Activated CD4-positive, alpha-beta T cell treated with anti-CD3 and anti-CD28 coated beads for 1 hour (primary cell): ENCODE measurements at regions not wholly inside any gene's neighbourhood (a gene's known extent, or its start where the extent isn't known, plus 50 kb on each side); places are given as distances from the start of the nearest gene placed in this dataset.
"Not testable (repeated sequence)": the region's sequence is repeated elsewhere in the genome, so short reads cannot be mapped to it uniquely, and the experiment has no call there.

Experiments
- DNase-seq: peaks from one replicate; pipeline ENCODE4 v3.0.0-alpha.2; 2020

DNA sequence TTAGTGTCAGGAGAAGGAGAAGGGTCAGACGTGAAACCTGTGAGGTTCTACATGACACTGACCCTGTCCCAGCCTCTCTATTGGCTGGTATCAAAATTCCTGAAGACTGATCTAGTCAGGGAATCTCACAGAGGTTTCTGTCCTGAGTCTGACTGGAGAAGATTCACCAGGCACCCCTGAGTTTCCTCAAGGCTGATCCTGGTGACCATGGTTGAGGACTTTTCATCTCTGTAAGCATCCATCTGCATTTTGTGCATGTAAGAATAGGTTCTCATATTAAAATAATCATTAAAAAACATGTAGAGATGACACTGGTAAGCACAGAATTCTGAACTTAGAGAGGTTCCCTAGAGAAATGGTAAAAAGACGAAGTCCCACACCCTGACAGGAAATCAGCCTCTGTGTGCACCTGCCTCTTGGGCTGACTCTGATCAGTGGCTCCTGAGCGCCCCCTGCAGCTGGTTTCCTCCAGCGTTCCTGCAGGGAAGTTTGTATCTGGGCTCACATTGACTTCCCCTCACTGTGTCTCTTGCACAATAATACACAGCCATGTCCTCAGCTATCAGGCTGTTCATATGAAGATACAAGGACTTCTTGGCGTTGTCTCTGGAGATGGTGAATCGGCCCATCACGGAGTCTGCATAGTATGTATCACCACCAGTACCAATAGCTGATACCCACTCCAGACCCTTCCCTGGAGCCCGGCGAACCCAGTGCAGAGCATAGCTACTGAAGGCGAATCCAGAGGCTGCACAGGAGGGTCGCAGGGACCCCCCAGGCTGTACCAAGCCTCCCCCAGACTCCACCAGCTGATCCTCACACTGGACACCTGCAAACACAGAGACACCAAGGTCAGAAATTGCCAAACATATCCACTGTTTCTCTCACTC lies 991.9 kb downstream of the TMEM121 start:
- peak; percentile 76 for DNase-seq

DNA sequence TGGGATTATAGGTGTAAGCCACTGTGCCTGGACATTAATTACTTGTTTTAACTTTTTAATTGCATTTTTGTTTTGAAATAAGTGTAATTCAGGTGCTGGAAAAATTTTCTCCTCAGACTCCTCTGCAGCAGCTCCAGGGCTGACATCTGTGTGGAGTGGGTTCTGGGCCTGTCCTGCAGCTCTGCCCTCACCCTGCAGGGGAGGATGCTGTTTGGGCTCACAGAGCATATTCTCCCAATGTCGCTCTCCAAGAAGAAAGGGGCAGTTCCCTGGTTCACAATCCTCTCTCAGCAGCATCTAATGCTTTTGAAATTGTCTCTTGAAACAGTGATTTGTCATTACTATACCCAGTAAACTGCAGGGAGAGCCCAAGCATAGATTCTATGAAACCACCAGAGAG lies 995.7 kb downstream of the TMEM121 start:
- not testable (repeated sequence) for DNase-seq

DNA sequence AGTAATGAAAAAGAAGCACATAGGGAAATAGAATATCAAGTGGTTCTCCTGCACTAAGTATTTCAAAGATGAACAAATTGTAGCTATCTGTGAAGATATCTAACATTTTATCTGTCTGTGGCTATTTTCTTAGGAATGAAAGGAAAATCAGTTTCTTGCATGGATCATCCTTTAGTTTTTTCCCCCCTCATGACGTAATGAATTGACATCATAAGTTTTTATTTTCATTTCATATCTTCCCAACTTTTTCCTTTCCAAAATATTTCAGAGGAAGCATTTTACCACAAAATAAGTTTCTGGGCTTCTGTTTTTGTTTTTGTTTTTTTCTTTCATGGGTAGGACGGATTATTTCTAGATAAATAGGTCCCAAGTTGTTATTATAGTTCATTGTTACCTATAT lies 996.6 kb downstream of the TMEM121 start:
- DNase-seq: no peak

- no peak for DNase-seq
Observed at GRCh38 chr14:106528717-106529116, 1002.3 kb downstream of the TMEM121 start.

- no peak for DNase-seq
Observed at GRCh38 chr14:106530031-106530422, 1003.6 kb downstream of the TMEM121 start.

DNA sequence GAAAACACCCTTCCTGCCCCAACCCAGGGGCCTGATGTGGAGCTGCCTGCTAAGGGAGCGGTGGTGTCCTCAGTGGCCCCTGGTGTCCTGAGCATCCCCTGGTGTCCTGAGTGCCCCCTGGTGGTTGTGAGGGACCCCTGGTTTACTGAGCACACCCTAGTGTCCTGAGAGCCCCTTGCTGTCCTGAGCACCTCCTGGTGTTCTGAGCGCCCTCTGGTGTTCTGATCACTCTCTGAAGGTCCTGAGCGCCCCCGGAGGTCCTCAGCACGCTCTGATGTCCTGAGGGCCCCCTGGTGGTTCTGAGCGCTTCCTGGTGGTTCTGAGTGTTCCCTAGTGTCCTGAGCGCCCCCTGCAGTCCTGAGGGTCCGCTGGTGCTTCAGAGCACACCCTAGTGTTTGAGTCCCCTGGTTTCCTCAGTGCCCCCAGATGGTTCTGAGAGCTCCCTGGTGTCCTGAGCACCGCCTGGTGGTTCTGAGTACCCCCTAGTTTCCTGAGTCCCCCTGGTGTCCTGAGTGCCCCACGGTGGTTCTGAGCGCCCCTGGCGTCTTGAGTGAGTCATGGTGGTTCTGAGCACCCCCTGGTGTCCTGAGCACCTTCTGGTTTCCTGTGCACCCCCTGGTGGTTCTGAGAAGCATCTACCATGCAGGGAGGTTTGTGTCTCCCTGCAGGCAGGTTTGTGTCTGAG lies 1004.2 kb downstream of the TMEM121 start:
- DNase-seq: no peak

DNA sequence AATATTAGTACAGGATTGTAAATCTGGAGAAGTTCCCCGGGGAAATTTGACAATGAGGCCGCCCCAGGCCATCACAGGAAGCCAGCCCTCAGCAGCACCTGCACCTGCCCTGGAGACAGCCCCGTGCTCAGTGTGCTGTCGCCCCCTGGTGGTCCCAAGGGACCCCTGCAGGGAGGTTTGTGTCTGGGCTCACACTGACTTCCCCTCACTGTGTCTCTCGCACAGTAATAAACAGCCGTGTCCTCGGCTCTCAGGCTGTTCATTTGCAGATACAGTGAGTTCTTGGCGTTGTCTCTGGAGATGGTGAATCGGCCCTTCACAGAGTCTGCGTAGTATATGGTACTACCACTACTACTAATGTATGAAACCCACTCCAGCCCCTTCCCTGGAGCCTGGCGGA lies 1011.2 kb downstream of the TMEM121 start:
- DNase-seq: not testable (repeated sequence)

DNA sequence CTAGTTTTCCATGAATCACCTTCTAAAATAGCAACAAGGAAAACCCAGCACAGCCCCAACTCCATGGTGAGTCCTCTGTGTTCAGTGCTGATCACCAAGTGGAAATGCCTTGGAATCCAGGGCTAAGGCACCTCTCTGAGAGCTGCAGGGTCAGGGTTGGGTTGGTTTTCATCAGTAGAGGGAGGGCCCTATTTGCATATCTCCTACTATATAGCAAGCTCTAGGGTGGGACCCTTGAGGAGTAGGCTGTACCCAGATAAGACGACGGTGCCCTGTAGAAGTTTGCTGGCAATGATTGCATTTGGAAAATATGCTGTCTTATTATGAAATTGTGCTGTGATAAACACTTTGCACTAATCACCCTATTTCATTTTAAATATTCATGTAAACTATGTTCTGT lies 1011.8 kb downstream of the TMEM121 start:
- no peak for DNase-seq

DNA sequence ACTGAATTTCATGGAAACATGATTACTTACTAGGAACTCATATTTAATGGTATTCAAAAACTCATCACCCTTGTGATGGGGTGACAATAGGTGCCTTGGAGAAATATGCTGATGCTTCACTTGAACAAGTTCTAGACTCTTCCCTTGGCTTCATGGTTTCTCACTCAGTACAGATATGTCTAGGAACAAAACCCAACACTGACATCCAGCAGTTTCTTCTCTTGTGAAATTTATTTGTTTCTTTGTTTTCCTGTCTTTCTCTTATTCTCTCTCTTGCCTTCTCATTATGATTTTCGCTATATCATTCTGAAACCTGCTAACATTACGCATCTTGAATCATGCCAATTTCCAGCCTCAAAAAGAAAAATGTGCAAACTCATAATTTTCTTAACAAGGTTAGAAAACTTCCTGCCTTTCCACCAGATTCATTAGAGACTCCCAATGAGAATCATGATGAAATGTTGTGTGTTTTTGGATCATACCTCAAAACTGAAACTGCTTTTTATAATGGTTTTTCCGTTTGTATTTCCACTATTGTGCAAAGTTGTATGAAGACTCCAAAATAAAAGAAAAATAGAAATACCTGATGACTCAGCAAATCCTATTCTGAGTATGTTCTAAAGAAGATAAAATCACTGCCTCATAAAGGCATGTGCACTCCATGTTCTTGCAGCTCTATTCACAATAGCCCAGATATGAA lies 1021.5 kb downstream of the TMEM121 start:
- no peak for DNase-seq

DNA sequence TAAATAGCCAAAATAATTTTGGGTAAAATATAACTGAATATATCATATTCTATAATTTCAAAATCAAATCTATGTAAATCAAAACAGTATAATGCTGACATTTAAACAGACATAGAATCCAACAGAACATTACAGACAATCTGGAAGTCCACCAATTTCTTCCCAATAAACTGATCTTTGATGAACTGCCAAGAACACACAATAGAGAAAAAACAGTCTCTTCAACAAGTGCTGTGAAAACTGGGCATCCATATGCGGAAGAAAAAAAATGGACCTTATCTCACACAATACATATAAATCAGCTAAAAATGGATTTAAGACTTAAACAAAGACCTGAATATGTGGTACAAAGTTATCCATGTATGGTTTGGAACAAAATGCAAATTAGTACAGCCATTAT lies 1022.7 kb downstream of the TMEM121 start:
- no peak for DNase-seq

- DNase-seq: no peak
Observed at GRCh38 chr14:106551265-106551664, 1024.9 kb downstream of the TMEM121 start.

GRCh38 chr14:106556211-106556610 lies 1029.8 kb downstream of the TMEM121 start:
- DNase-seq: not testable (repeated sequence)

DNA sequence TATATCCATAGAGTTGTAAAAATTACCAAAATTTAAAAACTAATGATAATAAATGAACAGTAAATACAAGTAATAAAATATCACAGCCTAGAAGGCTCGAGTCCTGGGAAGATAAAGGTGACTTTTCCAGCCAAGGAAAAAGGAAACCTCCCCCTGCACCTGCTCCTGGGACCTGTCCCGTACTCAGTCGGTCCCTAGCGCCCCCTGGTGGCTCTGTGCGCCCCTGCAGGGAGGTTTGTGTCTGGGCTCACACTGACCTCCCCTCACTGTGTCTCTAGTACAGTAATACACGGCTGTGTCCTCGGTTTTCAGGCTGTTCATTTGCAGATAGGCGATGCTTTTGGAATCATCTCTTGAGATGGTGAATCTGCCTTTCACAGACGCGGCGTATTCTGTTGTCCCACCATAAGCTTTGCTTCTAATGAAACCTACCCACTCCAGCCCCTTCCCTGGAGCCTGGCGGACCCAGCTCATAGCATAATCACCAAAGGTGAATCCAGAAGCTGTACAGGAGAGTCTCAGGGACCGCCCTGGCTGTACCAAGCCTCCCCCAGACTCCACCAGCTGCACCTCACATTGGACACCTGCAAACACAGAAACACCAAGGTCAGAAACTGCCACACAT lies 1030.4 kb downstream of the TMEM121 start:
- DNase-seq: peak; percentile 55

DNA sequence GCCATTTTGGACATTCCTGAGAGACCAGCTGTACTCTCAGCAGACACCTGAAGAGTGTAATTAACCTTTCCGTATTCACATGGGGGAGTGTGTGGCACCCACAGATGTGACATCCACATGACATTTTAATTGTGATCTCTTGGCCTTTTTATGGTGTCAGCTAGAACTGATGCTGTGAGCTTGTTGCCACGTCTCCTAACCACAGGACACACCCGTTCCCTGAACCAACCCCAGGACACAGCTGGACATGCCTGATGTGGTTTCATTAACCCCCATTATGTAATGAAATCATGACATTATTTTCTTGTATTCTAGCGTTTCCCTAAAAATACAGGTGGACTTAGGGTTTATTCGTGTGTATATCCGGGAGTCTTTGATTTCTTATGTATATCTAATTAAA lies 1036.1 kb downstream of the TMEM121 start:
- no peak for DNase-seq

GRCh38 chr14:106564058-106564643 lies 1037.8 kb downstream of the TMEM121 start:
- DNase-seq: peak; percentile 27

GRCh38 chr14:106578481-106578880 lies 1052.1 kb downstream of the TMEM121 start:
- DNase-seq: no peak

- no peak for DNase-seq
Observed at GRCh38 chr14:106579084-106579483, 1052.7 kb downstream of the TMEM121 start.

DNA sequence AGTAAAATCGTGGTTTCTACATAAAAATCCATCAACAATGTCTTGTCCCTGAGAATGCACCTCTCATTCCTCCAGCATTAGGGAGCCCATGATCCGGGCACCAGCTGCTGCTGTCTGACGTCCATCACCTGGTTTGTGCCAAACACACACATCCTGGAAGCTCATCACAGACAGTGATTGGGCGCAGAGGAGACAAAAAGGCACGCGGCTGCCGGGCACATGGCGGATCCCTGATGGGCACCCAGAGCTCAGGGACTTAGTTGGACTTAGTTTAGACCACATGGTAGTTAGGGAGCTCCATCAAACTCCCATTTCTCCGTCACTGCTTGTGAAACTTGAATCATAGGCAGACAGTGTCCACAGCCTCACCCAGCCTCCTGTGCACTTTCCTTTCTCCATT lies 1059.3 kb downstream of the TMEM121 start:
- DNase-seq: no peak

- peak; percentile 39 for DNase-seq
Observed at GRCh38 chr14:106586098-106586704, 1059.8 kb downstream of the TMEM121 start.

DNA sequence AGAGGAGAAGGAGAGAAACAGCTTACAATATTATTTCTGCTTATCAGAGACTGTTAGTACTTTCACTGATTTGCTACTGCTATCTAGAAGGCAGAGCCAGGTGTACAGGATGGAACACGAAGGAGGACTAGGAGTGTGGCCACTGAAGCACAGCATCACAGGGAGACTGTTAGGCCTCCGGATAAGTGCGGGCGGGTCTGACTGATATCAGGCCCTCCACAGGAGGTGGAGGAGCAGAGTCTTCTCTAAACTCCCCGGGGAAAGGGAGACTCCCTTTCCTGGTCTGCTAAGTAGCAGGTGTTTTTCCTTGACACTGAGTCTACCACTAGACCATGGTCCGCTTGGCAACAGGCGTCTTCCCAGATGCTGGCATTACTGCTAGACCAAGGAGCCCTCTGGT lies 1065.2 kb downstream of the TMEM121 start:
- DNase-seq: not testable (repeated sequence)

DNA sequence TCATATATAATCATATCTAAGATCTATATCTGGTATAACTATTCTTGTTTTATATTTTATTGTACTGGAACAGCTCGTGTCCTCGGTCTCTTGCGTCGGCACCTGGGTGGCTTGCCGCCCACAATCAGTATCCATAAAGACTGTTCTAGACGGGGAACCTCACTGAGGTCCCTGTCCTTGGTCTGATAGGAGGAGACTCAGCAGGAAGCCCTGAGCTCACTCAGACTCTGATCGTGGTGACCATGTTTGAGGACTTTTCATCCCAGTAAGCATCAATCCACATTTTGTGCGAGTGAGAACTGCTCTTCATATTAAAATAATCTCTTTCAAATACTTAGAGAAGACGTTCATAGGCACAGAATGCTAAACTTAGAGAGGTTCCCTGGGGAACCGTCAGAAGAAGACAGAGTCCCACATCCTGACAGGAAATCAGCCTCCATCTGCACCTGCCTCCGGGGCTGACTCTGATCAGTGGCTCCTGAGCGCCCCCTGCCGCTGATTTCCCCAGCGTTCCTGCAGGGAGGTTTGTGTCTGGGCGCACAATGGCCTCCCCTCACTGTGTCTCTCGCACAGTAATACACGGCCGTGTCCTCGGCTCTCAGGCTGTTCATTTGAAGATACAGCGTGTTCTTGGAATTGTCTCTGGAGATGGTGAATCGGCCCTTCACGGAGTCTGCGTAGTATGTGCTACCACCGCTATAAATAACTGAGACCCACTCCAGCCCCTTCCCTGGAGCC lies 1065.9 kb downstream of the TMEM121 start:
- DNase-seq: peak; percentile 58

DNA sequence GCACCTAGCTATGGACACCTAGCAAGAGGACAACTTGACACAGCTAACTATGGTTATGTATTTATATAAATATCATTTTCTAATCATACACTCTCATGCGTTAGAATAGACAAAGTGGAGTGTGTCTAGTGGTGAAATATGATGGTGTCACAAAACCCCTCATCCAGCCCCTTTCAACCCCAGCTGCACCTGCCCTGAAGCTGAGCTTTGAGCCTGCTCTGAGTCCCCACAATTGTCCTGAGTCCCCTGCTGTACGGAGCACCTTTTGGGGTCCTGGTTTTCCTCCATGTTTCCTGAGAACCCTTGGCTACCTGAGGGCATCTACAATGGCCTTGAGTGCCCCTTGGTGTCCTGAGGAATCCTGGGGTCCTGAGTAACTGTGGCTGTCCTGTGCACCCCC lies 1072.8 kb downstream of the TMEM121 start:
- no peak for DNase-seq
